ENCODE measurements at regions not wholly inside any gene's neighbourhood (a gene's known extent, or its start where the extent isn't known, plus 50 kb on each side); places are given as distances from the start of the nearest gene placed in this dataset.

- no peaks in the 10 kb centered on the region for H4K20me1 ChIP-seq (replicated peaks; ENCODE audit: control insufficient read depth, insufficient read depth, low read length)
- FAIRE-seq (no peak), ATAC-seq (no peak), DNase-seq (ENCODE audit: extremely low read depth in 1 of 4, low spot score in 3 of 4) (no peak)
- H3K4me2 ChIP-seq (ENCODE audit: insufficient read depth, low read length) = no peak overlapping the region
- H3K4me3 ChIP-seq = no peak overlapping the region
- H3K9me3 ChIP-seq (replicated peaks; ENCODE audit: control insufficient read depth, insufficient read depth, low read depth, low read length) = no peaks in the 10 kb centered on the region
- no peaks in the 10 kb centered on the region for H3K4me1 ChIP-seq (replicated peaks in 1 of 2; ENCODE audit: control insufficient read depth in 2 of 2, insufficient read depth in 2 of 2, low read length in 2 of 2)
- no TSS peak for BruUV-seq (replicated peaks)
- no peak for TF ChIP-seq ZNF174 (CRISPR knock-in tag; IDR thresholded peaks at IDR 0.05)
- intact Hi-C loops (cut with micrococcal nuclease) (no loop called here), in situ Hi-C loops (cut with MboI) (no loop called here)
- POLR2A ChIA-PET = no interaction called here
- H3K9ac ChIP-seq (ENCODE audit: insufficient read depth in 1 of 2, low read depth in 2 of 2, low read length in 2 of 2) = no peak overlapping the region
- H2AFZ ChIP-seq (ENCODE audit: low read depth, low read length) = no peak overlapping the region
- WGBS (ENCODE audit: insufficient coverage, low coverage, missing lambda C conversion rate) = 0% methylated on average over 7 of the region's 8 CpGs
- H3K79me2 ChIP-seq (ENCODE audit: control insufficient read depth, insufficient read depth, low read length) = no peaks in the 10 kb centered on the region
- H3K9me1 ChIP-seq (ENCODE audit: control insufficient read depth, insufficient read depth, low read length) = no peaks in the 10 kb centered on the region
- no peaks in the 10 kb centered on the region for H3K36me3 ChIP-seq (ENCODE audit: control insufficient read depth, insufficient read depth, low read length)
- CTCF ChIA-PET (ENCODE audit: low intra/inter-chr PET ratio) = no interaction called here
- H3K27me3 ChIP-seq (ENCODE audit: control insufficient read depth in 2 of 2, insufficient read depth in 2 of 2, low read length in 2 of 2) = no peaks in the 10 kb centered on the region
- H3K27ac ChIP-seq (ENCODE audit: extremely low read depth, low read depth, low read length) = no peak overlapping the region
These were observed 91.7 kb downstream of the SLC10A2 start for GRCh38 chr13:102974317-102975087.

- H3K9me1 ChIP-seq (ENCODE audit: control insufficient read depth, insufficient read depth, low read length) = no peaks in the 10 kb centered on the region
- CTCF ChIA-PET (ENCODE audit: low intra/inter-chr PET ratio) = no interaction called here
- H3K4me1 ChIP-seq (replicated peaks in 1 of 2; ENCODE audit: control insufficient read depth in 2 of 2, insufficient read depth in 2 of 2, low read length in 2 of 2) = no peaks in the 10 kb centered on the region
- no peak overlapping the region for H3K4me3 ChIP-seq
- DNase-seq (ENCODE audit: extremely low read depth in 1 of 4, low spot score in 3 of 4) (no peak), FAIRE-seq (no peak), ATAC-seq (no peak)
- no peak overlapping the region for H3K4me2 ChIP-seq (ENCODE audit: insufficient read depth, low read length)
- no peaks in the 10 kb centered on the region for H4K20me1 ChIP-seq (replicated peaks; ENCODE audit: control insufficient read depth, insufficient read depth, low read length)
- in situ Hi-C loops (cut with MboI) (no loop called here), intact Hi-C loops (cut with micrococcal nuclease) (no loop called here)
- BruUV-seq (replicated peaks) = no TSS peak
- no peaks in the 10 kb centered on the region for H3K9me3 ChIP-seq (replicated peaks; ENCODE audit: control insufficient read depth, insufficient read depth, low read depth, low read length)
- H3K9ac ChIP-seq (ENCODE audit: insufficient read depth in 1 of 2, low read depth in 2 of 2, low read length in 2 of 2) = no peak overlapping the region
- no peaks in the 10 kb centered on the region for H3K79me2 ChIP-seq (ENCODE audit: control insufficient read depth, insufficient read depth, low read length)
- H3K27me3 ChIP-seq (ENCODE audit: control insufficient read depth in 2 of 2, insufficient read depth in 2 of 2, low read length in 2 of 2) = no peaks in the 10 kb centered on the region
- WGBS (ENCODE audit: insufficient coverage, low coverage, missing lambda C conversion rate) = 0% methylated on average over 2 of the region's 2 CpGs
- POLR2A ChIA-PET = interaction anchor here (0.7 kb wide), 1 partner anchor 18 kb away, joined by 3 read pairs; no protein-coding TSS in a partner anchor
- no peaks in the 10 kb centered on the region for H3K36me3 ChIP-seq (ENCODE audit: control insufficient read depth, insufficient read depth, low read length)
- H2AFZ ChIP-seq (ENCODE audit: low read depth, low read length) = no peak overlapping the region
- H3K27ac ChIP-seq (ENCODE audit: extremely low read depth, low read depth, low read length) = no peak overlapping the region
- TF ChIP-seq MYC (IDR thresholded peaks at IDR 0.05; ENCODE audit: low read depth, low read length) (no peak), MYC (CRISPR knock-in tag; IDR thresholded peaks at IDR 0.05; ENCODE audit: borderline replicate concordance, low read depth) (no peak), SPI1 (IDR thresholded peaks at IDR 0.05; ENCODE audit: borderline replicate concordance, low read depth, low read length) (no peak), BRCA1 (IDR thresholded peaks at IDR 0.05) (no peak), BRCA1 (CRISPR knock-in tag; IDR thresholded peaks at IDR 0.05) (no peak), RFX1 (IDR thresholded peaks at IDR 0.05) (no peak), PYGO2 (tag; IDR thresholded peaks at IDR 0.05) (no peak), CAMTA2 (CRISPR knock-in tag; conservative IDR thresholded peaks at IDR 0.05) (no peak), FOXA1 (IDR thresholded peaks at IDR 0.05; ENCODE audit: borderline replicate concordance) (no peak), IRF1 (CRISPR knock-in tag; IDR thresholded peaks at IDR 0.05; ENCODE audit: borderline replicate concordance) (no peak), ZNF584 (CRISPR knock-in tag; IDR thresholded peaks at IDR 0.05; ENCODE audit: low read depth) (no peak), DEAF1 (CRISPR knock-in tag; IDR thresholded peaks at IDR 0.05) (no peak)
These were observed 94.0 kb downstream of the SLC10A2 start for GRCh38 chr13:102972191-102972590.

Data from K562 (cell line).